Stimulated activated CD8-positive, alpha-beta memory T cell treated with anti-CD3 and anti-CD28 coated beads, Interleukin-12 subunit alpha, Interleukin-12 subunit beta, amount 100 ng/mL, for 24 hours (primary cell): ENCODE measurements at regions not wholly inside any gene's neighbourhood (a gene's known extent, or its start where the extent isn't known, plus 50 kb on each side); places are given as distances from the start of the nearest gene placed in this dataset.

Experiments
- DNase-seq: peaks from one replicate; pipeline ENCODE4 v3.0.0-alpha.2; 2020; ENCODE audit errors: extremely low read depth

DNA sequence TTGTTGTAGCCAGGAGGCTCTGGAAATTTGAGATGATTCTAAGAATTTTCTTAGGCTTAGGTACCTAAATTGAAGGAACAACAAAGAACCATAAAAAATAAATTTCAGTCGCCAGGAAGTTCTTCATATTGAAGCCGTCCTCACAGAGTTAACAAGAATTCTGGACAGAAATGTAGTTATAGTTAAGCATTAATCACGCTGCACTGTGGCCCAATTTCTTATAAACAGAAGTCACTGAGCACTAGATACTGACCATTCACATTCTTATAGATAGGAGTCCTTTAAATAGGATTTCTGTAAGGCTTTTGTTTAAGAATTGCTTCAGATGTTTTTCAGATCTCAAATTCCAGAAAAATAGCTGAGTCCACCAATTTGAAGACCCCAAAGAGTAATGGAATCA, 256.2 kb upstream of the PITRM1 start:
- DNase-seq = no peak

DNA sequence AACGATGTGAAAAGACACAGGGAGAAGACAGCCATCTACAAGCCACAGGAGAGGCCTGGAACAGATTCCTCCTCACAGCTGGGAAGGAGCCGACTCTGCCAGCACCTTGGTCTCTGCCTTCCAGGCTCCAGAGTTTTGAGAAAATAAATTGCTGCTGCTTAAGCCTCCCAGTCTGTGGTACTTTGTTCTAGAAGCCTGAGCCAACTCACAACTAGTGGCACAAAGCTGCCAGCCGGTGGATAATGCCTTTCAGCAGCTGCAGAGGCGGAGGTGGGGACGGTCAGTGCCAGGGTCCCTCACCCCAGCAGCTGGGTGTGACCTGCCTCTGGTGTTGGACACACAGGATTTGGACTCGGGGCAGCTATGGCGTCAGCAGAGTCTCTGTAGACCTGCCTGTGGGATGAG, 255.4 kb upstream of the PITRM1 start:
- DNase-seq = no peak

DNA sequence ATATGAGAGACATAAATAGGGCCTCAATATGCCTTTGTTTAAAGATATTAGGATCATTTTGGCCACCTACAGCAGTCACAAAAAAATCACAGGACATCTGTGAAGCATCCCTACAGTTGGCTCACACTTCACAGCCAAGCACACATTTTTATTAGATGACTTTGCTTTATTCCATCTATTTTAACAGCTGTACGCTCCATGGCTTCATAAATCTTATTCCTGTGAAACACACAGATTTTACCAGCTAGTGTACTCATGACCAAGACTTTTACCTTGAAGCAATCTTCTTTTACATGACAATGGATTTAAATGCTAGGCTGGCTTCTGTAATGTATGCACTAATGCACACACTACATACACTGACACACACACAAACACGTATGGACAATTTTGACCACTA, 254.8 kb upstream of the PITRM1 start:
- no peak for DNase-seq

DNA sequence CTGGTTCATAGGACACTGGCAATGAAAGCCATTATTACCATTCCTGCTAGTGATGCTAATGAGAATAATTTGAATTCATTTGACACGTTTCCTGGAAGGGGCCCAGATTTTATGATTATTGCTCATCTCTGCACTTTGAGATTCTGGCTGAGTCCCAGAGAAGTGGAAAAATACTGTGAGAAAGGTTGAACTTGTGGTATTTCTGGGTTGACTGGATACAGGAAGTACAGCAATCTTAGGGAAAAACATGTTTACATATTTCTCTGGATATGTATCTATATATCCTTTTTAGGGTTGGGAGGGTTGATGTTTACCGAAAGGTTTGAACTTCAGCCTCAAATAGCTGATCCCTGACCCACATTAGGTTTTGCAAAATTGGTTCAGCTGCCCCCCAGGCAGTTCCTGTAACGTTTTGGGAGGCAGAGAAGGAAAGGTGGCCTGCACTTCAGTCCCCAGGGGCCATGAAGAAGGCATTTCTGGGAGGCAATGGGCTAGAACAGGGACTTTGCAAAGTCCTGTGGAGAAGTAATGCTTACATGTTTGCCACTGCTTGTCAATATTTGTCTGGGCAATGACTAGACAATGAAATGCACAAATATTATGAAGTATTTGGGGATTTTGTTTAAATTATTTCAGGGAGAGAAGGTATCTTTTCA, 253.7 kb upstream of the PITRM1 start:
- no peak for DNase-seq

DNA sequence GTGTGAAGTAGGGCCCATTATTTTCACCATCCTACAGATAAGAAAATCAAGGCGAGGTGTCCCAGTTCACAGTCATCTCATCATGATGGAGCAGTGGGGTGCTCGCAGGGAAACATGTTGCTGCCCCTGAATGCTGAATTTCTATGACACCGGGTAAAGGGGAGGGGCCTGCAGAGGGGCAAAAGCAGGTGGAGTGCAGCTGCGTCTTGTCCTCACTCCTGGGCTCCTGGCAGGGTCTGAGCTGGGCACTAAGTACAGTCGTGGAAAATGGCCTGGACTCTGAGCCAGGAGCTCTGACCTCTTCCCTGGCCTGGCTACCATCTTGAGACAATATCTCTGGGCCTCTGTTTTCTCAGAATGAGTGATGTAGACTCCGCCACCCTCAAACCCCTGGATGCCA, 253.1 kb upstream of the PITRM1 start:
- DNase-seq = no peak

DNA sequence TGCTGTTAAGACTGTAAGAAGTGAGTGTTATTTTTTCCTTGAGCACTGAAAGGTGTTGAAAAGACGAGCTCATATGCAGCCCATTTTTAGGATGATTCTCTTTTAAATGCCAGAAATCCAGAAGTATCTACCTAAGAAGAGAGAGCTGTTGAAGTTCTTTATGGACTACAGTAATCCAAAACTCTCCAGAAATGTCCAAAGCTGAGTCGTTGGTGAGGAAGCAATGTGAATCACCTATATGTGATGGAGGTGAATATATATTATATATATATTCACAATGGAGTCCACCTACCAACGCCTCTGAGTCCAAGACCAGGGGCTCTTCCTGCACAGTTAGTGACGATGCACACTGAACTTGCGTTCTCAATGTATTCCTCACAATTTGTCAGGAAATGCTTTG, 252.7 kb upstream of the PITRM1 start:
- no peak for DNase-seq

DNA sequence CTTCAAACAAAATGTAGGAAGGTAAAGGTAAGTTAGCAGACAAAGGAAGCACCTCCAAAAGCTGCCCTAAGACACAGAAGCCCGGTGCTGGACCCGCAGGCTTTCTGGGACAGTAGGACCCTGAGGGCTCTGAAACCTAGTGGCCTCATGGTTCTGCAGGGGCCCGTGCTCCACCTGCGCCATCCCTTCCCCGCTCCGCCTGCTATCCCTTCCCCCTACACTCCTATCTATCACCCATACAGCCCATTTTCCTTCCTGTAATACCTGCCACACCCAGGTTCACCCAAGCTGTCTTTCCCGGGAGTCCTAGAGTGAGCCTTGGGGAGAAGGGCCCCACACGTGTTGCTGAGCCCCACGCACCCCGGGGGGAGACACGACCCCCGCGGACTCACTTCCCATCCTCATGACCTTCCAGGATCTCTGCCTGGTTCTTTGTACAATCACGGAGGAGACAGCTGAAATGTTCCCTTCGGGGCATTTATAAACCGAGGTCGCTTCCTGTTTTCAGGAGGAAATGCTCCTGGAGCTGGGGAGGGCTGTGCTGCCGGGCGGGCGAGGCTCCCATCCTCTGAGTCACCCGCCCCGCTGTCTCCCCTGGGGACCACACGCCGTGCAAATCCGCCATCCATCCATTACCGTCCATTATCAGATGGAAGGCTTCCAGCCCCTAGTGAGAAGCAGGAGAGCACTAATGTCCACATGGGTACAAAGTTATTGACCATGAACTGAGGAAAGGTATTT, 251.7 kb upstream of the PITRM1 start:
- no peak for DNase-seq

DNA sequence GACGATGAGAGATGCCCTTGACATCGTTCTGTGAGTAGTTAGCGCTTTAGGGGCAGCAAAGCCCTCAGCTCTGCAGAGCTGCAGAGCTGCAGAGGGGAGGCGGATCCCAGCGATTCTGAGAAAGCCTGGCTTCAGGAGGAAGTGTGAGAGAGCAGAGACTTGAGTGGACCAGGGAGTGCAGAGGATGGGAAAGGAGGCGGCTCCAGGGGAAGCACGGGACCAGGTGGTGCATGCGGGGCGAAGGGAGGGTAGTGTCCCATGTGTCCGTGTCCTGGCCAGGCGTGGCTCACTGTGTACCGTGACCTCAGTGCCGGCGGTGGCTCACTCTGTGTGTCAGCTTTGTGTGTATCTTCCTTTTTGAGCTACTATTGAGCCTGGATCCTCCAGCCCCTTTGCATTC, 250.8 kb upstream of the PITRM1 start:
- DNase-seq = no peak

DNA sequence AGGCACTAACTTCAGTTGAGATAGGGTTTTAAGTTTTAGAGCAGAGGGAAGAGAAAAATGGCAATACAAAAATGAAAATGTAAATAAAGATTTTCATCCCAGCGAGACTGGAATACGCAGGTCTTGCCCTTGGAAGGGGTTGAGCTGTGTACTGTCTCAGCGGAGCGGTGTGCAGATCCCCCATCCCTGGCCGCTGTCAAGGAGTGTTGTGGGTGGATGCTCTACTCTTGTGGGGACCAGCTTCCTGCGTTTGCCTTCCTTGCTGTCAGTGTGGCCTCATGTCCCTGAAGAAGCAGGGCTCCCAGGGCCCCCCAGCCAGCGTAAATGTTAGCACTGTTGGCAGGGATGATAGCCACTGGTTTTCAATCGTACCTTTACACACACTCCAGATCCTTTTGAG, 249.7 kb upstream of the PITRM1 start:
- no peak for DNase-seq

DNA sequence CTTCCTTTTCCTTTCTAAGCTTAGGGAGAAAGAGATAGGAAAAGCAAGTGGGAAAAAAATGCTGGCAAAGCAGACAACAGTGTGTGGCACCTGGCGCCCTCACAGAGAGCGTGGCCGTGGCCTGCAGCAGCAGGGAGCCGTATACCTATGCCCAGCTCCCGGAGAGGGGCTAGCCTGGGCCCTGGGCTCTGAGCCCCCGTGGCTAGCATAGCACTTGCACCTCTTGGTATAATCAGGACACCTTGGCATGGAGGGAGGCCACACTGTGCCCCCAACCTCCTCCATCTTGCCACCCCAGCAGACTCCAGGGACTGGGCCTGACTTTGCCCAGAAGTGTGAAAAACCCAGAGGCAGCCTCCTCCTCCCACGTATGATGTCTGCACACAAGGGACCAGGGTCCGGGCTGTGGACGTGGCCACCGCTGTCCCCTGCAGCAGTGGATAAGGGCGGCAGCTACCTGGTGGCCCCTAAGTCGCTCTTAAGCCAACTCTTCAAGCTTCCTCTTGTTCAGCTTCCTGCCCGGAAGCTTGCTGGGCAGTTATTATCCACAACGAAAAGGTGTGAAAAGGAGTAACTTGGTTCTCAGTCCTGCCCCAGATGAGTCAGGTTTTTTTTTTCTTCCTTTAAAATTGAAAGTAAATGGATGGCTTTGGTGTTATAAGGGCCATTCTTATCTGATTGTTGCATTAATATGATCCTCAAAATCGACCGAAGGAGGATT, 249.1 kb upstream of the PITRM1 start:
- no peak for DNase-seq

DNA sequence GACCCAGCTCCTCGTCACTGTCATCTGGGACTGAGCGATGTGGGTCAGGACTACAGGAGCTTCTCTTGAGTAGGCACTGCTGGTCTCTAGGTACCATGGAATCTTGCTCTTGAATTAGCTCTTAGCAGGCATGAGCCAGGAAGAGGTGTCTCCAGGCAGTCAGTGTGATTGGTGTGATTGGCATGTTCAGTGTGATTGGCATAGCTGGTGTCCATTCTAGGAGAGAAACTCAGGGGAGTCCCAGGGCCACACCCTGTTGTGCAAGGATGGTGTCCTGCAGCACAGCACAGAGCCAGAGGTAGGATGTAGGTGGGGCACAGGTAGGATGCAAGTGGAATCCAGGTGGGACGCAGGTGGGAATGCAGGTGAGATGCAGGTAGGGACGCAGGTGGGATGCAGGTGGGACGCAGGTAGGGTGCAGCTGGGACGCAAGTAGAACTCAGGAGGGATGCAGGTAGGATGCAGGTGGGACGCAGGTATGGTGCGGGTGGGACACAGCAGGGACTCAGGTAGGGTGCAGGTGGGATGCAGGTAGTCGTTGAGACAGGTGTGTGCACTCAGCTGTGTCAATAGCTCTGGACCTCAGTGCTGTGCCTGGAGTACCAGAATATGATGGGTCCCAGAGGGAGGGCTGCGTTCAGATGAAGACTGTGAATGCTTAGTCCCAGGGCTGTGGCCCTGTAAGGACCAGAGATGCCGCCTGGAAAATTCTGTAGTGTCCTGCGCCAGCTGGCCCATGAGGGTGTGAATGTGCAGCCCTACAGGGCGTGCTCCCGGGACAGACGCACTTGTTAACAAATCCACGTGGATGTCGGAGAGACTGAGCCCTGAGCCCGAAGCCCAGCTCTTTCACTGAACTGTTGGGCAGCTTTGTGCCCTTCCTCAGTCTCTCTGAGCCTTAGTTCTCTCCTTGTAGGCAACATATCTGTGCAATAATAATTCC, 248.2 kb upstream of the PITRM1 start:
- DNase-seq = no peak

DNA sequence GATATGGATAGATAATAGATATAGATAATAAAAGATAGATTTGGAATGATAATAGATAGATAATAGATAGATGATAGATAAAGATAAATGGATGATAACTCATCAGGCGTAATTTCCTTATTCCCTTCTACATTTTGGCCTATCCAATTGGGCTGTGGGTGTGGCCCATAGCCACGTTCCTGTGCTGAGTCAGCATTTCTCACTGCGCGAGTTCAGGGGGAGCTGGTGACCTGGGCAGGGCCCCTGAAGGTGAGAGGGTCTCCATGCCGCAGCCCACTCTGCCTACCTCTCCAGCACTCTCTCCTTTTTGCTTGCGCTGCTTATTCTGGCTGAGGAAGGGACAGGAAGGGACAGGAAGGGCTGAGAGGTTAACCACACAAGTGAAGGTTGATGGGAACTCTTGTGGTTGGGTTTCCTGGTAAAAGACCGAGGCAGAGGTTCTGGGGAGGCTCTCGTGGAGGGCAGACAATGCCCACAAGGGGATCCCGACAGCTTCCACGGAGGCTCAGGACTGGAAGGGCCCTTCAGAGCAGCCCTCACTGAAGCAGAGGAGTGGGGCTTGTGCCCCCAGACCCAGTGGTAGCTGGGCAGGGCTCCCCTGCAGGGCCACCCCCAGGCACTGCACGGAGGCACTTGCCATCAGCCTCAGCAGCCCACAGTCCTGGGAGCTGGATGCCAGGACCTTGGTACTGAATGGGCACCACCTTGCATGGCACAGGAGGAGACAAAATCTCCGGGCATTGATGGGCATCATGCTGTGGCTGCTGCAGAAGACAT, 247.3 kb upstream of the PITRM1 start:
- no peak for DNase-seq

DNA sequence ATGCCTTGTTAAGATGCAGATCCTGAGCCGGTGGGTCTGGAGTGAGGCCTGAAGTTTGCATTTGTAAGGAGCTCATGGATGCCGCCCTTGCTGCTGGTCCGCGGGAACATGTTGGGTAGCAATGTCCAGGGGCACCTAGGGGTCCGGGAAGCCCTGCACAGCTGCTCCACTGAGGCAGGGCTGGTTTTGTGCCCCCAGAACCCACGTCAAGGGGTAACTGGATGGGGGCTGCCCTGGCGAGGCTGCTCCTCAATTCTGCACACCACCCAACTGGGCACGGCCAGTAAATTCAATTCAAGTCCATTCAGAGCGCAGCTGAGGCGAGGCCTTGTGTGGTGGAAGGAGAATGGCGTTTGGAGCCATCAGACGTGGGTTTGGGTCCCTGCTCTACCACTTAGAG, 246.3 kb upstream of the PITRM1 start:
- DNase-seq = no peak

DNA sequence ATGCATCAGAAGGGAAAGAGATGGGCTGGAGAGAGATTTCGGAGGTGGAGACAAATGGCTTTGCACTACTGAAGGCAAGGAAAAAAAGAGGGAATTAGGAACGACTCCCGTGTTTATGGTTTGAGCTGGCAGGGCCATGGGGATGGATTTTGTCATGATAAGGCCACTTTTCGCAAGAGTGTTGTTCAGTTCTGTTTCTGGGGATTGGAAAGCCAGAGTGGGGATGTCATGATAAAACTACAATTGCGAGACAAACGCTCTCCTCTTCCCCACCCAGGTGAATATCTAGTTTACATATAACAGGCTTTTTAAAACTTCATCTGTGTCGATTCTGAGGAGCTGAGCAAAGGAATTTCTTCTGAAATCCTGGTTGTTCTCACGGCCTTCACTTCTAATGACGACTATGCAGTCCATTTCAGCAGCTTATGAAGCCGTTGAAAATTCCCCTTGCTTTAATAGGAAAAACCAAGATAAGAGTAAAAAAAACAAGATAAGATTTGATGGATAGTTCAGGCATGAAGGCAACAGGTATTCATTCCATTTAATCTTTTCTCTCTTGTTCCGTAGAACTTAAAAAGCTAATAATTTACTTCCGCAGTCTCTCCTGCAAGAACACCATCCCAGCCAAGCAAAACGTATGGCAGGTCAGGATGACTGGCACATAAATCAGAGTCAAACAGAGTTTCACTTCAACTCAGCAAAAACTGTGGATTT, 245.6 kb upstream of the PITRM1 start:
- no peak for DNase-seq

DNA sequence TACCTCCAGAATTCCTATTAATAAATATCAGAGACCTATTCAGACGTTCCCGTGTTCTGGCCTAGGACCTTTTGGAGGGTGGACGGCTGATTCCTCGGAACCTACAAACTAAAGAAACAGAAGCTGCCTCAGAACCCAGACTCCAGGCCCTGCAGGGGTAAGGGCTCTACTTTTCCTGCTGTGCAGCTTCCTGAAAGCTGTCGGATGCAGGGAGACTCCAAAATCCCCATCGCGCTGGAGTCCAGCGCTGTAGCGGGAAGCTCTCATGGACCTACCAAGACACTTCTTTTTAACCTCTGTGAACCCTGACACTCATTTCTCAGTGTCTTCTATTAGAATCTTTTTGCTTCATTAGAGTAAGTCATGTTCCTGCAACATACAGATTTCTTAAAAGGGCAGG, 244.5 kb upstream of the PITRM1 start:
- no peak for DNase-seq

DNA sequence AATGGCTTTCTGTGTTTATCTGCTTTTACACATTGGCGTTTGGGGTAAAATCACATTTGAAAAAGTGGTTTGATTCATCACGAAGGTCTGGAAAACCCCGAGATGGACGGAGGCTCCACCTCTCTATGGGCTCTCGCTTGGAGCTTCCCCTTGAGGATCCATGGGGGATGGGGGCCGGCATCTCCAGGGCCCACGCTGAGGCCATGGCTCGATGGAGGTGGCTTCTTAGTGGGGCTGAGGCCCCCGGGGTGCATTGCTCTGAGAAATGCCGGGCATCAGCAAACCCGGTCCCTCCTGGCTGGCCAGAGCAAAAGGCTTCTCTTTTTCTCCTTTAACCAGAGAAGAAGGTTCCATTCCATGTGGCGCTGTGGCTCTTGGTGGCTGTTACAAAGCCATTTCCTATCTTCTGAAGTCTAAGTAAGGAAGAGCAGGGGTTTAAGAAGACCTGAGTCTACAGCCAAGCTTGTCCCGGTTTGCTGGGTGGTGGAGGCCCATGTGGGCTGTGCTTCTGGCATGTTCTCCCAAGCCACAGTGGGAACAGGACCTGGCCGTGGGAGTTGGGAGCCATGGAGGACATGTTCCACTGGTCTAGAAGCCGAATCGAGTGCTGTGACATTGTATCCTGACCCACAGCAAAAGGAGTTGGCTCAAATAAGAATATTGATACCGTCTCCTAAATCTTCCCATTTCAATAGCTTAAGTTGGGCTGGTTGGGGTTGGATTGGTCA, 243.5 kb upstream of the PITRM1 start:
- no peak for DNase-seq

DNA sequence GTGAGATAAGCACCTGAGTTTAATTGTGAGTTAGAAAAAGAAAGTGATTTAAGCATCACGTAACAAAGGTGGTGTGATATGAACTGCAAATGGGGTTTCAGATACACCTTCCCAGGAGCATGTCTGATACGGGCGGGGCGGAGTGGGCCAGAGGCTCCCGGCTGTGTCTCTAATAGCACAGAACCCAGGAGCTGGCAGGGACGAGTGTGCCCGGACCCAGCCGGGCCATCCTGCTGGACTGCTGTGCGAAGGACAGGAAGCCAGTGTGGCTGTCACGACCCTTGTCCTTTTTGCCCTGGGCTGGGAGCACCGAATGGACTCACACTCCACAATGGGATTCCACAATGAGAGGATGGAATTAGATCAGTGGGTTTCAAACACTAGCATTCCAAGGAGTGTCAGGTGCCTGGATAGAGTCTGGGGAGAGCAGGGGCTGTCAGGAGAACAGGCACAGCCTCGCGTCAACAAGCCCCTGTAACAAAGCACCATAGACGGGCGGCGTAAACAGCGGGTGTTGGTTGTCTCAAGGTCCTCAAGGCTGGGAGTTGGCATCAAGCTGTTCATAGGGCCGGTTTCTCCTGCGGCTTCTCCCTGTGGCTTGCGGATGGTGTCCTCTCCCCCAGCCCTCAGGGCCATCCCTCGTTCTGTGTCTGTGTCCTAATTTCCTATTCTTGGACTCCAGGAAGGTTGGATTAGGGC, 242.6 kb upstream of the PITRM1 start:
- no peak for DNase-seq

DNA sequence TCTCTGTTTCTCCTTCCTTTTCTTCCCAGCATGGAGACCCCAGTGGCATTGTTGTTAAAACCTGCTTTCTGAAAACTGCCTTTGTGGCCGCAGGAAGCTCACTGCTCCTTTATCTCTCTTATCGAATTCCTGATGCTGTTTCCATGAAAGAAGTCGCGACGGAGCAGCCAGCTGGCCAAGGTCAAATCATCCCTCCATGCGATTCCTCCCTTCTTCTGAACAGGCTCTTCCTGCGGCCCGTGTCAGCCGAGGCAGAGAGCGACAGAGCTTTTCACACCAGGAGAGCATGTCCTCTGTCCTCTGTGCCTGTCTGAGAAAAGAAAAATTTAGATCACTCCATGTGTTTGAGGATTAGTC, 242.1 kb upstream of the PITRM1 start:
- no peak for DNase-seq

DNA sequence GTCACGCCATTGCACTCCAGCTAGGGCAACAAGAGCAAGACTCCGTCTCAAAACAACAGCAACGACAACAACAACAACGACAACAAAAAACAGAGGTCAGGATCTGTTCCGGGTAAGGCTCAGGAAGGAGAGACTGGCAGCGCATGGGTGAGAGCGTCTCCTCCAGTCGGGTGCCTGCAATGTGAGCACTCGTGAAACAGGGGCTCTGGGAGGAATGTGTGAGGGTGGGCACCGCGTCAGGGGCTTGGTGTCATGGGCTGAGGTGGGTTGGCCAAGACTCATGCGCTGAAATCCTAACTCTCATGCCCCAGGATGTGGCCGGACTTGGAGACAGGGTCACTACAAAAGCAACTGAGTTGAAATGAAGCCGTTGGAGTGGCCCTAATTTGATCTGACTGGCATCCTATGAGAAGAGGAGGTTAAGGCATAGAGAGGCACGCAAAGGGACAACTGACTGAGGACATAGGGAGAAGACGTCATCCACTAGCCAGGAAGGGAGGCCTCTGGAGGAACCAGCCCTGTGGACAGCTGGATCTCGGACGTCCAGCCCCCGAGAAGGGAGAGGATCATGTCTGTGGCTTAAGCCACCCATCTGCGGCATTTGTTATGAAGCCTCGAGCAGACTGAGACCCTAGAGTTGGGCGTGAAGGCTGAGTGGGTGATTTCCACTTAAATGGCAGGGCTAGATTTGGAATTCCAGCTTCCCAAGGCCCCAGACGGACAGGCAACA, 241.5 kb upstream of the PITRM1 start:
- no peak for DNase-seq
